DMS53 treated with DMSO at 0.1 percent for 48 hours (cell line): ENCODE measurements at regions not wholly inside any gene's neighbourhood (a gene's known extent, or its start where the extent isn't known, plus 50 kb on each side); places are given as distances from the start of the nearest gene placed in this dataset.
"Not testable (repeated sequence)": the region's sequence is repeated elsewhere in the genome, so short reads cannot be mapped to it uniquely, and the experiment has no call there.

Experiments
- DNase-seq: peaks from one replicate; lab custom pipeline; 2025; ENCODE audit not compliant: unreplicated experiment; lab: John Stamatoyannopoulos, UW

DNA sequence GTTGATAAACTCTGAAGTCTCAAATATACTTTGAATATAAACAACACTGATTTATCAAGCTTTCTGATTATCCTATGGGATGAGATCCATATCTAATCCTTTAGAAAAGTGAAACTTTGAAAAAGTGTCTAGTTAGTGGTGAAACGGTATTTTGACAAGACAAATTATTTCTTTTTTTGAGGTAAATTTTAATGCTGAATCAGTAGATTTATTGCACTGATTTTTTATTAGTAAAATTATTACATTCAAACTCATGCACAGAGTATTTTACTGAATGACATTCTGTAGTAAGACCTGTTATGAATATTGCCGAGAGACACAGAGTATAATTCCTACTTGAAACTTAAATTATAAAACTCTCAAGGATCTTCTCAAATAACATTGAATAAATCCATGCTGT, 679.1 kb upstream of the SPRY2 start:
- DNase-seq, result no peak

DNA sequence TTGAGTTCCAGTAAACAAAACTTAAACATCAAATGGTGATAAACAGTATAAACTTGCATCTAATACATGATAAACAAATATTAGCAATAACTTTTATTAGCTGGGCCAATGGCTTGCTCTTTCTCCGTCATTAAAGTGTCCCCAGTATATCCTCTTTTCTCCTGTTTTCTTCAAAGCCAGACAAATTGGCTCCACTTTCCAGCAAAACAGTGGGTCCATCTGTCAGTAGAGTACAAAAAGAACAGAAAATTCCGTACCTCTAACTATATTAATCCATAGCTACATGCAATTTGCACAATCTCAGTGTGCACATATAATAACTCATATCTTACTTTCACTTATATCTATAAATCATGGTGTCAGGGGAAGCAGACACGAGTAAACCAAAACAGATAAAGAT, 678.0 kb upstream of the SPRY2 start:
- DNase-seq, result no peak

DNA sequence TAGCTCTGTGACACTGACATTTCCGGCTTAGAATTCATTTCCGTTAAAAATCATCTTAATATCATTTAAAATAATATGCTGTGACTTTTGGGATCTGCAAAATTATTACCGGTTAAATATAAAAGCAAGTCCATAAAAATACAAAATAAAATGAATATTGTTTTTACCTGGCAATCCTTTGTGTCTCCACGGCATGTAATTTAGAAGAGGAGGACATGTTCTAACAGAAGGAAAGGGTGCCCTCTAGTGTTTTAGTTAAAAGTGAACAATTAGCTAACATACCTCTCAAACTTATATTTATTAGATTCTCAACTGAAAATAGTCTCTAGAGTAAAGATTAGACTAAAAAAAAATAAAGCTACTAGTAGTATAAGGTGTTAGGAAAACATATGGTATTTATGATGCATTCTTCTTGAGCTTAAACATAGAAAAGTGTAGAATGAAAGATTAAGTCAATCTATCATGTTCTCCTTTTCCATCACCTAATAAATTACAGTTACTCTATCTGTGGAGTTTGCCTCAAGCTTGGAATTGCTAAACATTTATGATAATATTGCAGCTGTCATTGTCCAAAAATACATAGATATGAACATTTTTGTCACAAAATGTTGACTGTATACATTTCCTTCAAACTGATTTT, 676.7 kb upstream of the SPRY2 start:
- DNase-seq, result peak; percentile 12

DNA sequence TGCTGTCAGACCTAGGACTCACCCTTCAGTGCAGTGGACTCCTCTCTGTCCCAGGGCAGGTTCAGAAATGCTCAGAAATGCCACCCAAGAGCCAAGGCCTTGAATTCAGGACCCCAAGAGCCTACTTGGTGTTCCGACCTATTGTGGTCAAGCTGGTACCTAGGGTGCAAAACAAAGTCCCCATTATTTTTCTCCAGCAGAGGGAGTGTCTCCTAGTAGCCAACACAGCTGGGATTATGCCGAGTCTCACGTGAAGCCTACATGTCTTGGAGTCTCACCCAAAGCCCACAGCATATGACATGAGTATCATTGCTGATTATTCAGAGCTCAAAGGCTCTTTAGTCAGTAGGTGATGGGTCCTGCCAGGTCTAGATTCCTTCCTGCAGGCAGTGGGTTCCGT, 671.1 kb upstream of the SPRY2 start:
- DNase-seq, result no peak

DNA sequence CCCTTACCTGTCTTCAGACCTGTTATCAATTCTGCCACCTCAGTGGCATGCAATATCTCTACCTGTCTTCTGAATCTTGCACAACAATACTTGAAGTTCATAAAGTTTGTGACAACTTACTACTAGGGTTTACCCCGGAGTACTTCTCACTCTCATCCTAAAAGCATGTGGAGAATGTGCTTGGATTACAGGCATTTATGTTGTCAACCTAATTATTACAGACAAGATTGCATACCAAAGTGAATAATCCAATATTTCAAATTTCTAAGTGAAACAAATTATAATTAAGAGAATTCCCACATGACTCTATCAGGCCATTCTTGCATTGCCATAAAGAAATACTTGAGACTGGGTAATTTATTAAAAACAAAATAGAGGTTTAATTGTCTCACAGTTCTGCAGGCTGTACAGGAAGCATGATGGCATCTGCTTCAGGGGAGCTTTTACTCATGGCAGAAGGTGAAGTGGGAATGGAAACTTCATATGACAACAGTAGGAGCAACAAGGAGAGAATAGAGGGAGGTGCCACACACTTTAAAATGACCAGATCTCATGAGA, 661.0 kb upstream of the SPRY2 start:
- no peak for DNase-seq

DNA sequence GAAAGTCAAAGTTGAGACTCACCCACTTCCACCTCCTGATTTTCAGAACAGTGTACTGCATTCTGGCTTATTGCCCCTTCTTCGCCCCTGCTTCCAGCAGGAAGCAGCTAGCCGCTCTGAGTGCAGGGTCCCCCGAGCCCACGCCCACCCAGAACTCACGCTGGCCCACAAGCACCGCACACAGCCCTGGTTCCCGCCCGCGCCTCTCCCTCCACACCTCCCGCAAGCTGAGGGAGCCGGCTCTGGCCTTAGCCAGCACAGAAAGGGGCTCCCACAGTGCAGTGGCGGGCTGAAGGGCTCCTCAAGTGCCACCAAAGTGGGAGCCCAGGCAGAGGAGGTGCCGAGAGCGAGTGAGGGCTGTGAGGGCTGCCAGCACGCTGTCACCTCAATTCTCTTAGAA, 657.7 kb upstream of the SPRY2 start:
- not testable (repeated sequence) for DNase-seq

DNA sequence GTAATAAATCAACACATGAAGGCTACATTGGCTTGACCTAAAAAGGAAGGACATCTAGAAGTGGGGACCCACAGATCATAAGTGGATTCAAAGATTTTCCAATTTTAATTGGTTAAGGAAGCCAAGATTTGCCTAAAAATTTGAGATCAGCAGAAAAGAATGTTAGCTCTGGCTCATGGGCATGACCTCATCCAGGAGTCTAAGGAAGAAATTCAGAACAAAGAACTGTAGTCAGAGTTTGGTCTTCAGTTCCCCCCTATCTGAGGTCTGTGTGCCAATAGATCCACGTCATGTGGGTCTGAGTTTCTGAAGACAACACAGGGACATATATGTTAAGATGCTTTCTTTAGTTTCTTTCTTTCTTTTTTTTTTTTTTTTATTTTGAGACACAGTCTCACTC, 648.8 kb upstream of the SPRY2 start:
- DNase-seq, result no peak

DNA sequence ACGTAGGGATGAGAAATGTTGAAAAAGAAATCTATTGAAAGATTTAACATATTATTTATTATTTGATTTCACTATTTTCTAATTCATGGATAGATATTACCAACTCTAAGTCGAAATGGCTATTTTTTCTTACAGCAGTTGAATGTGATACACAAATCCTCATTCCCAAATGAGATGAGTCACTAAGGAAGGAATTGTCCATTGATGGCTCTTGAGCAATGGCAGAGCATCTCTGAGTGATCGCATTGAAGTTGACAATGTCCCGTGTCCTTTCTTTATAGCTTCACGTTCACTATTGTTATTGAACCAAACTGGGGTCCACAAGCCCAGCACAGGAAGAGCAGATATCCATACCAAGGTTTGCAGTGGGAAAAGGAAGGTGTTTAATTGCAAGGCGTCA, 648.3 kb upstream of the SPRY2 start:
- no peak for DNase-seq

DNA sequence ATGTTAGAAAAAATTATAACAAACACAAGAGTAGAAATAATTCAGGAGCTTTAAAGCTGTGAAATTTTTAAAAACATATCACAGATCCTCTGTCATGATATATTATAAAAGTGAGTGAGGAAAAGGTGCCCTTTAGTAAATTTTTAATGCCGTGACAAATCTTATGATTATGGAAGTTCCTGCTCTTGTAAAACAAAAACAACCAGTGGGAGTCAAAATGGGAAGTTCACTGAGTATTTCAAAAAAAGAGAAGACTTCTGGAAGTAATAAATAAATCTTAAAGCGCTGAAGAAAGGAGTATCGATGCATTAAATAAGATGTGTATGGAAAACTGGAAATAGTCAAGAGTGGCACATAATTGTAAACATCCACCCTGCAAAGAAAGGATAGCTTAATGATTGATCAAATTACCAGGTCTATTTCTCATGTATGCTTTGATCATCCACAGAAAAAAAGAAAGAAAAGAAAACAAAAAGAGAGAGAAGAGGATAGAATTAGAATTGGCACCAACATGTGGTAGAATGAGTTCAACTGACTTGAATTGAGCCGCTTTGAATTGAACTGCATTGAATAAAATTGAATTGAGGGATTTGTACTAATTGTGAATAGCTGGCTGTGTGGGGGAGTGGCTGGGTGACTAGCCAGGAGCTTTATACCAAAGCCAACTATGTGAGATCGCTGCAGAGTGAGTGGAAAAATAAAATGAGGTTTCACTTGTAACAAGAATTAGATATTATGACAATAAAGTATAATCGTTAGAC, 647.6 kb upstream of the SPRY2 start:
- DNase-seq, result no peak

DNA sequence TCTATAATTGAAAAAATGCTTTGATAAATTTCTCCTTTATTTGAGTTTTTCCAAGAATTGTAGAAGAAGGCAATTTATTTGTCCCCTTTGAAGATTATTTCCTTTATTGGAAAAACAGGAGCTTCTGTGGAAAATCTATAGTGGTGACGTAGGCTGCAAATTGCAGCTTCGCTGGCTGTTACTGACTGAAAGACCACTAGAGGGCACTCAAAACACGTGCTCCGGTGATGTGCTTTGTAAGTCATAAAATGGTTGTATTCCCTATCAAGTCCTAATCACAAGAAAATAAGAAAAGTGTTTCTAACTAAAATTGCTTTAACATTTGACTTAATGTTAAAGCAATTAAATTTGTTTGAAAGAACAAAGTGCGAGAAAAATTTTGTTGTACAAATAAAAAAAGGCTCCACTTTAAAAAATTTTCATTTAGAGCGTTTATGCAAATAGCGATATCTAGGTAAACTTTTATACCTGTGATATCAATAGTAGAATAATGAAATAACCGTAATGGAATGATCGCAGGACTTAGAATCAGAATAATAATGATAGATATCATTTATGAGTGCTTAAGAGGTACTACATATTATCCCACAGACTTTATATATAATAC, 638.2 kb upstream of the SPRY2 start:
- peak; percentile 5 for DNase-seq

DNA sequence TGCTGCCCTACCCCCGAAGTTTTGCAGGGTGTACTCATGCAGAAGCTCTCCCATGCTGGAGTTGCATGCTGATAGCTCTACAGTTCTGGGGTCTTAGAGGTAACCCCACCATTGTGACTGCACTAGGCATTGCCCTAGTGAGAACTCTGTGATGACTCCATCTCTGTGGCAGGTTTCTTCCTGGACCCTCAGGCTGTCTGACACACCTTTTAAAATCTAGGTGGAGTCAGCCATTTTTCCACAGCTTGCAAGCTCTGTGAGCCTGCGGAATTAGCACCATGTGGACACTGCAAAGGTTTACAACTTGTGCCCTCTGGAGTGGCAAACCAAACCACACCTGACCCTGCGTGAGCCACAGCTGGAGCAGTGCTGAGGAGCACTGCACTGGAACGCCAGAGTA, 636.2 kb upstream of the SPRY2 start:
- no peak for DNase-seq

DNA sequence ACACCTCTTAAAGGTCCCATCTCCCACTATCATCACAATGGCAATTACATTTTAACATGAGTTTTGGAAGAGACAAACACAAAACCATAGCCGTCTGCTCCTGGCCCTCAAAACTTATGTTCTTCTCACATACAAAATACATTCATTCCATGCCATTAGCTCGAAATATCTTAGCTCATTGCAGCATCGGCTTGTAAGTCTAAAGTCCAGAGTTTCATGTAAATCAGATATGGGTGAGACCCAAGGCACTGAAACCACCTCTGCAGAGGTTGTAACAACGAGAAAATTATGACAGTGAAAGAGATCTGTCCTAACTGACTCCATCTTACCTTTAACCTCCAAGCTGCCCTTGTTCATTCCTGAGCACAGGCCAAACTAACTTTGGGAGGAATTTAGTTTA, 635.0 kb upstream of the SPRY2 start:
- DNase-seq, result no peak

DNA sequence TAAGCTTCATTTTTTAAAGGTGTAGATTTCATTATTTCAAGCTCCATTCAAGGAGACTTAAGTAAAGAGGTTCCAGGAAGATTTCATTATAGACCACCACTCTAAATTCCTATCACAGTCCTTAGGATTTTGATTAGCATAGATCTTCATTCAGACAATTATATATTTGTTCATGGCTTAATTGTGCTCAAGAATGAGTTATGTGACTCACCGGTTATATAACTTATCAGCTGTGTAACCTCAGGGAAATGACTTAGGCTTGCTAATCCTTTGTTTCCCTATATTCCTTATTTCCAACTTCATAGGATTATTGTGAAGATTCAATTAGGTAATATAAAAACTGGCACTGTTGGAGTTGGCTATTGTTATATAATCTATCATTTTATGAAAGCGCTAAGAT, 632.8 kb upstream of the SPRY2 start:
- no peak for DNase-seq

DNA sequence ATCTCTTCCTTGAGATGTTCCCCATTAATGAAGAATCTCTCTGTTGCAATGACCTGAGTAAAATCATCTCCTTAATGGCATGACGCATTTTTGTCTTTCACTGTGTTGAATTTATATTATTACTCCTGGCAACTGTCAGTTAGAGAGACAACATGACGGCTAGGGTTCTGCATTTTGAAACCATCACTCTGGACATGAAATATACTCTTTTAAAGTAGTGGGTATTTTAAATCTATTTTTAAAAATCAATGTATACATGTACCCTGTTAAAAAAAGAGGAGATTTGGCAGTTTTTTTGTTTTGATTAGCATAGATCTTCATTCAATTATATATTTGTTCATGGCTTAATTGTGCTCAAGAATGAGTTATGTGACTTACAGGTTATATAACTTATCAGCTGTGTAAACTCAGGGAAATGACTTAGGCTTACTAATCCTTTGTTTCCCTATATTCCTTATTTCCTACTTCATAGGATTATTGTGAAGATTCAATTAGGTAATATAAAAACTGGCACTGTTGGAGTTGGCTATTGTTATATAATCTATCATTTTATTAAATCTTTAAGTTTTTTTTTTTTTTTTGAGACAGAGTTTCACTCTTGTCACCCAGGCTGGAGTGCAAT, 632.0 kb upstream of the SPRY2 start:
- DNase-seq, result no peak

DNA sequence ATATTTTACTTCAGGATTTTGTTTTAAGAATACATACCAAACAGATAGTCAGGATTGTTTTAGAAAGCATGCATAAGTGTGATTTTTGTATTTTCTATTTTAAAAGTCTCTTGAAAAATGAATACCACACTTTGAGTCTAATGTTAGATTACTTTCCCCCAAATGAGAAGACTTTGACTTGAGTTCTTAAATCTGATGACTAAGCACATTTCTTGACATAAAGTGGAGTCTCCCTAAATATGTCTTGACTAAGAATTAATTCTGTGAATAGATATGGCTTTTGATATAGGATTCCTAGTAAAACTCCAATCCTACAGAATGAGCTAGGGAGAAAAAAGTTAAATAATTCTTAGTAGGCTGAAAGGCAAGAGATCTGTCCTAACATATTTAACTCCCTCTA, 624.2 kb upstream of the SPRY2 start:
- DNase-seq, result no peak

DNA sequence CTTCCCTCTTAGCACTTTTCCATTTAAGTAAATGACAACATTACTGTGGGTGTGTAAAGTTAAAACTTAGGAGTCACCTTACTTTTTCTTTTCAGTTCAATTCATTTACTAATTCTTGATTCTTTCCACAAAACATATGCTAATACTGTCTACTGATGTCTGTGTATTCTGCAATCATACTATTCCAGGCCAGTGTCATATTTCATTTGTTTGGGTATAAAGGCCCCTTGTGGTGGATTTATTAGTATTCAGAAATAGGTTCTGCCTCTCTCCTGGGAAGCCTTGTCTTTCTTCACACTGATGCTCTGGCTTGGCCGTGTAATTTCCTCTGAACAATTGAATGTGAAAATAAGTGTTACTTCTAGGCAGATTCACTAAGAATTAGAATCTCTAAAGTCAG, 621.9 kb upstream of the SPRY2 start:
- DNase-seq, result no peak

DNA sequence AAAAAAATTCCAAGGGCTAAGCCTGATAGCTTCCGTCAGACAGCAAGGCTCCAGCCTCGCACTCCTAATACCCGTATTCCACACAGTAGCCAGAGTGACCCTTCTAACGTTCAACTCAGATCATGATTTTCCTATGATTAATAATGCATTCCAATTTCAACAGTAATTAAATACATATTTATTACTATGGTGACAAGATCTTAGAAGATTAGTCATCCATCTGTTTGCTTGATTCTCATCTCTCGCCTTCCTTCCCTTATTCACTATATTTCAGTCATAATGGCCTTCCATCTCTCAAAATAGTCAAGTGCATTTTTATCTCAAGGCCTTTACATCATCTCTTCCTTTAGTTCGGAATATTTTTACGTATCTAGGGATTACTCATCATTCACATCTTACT, 621.2 kb upstream of the SPRY2 start:
- DNase-seq, result no peak

DNA sequence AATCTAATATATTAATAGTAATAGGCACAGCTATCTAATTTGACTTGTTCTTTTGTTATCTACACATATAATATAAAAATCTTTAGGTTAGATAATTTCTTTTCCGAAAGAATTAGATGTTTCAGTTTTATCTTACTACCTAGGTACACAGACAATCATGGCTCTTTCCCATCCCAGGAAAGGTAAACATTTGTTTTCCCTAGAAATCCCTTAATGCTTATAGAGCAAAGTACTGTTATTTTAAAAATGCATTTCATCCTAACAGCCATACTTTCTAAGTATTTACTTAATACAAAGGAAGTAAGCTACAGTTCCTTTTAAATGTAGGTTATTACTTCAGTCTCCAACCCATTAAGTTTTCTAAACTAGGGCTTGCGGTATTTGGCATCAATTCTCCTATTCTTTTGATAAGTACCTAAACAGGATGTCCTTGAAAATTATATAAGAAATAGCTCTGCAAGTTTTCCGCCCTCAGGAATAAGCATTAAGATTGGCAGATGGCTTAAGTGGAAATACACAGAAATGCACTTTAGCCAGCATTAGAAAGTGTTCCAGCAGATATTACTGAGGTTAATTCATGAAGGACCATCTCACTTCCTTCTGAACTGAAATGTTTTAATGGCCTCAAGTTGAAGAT, 616.2 kb upstream of the SPRY2 start:
- DNase-seq, result no peak

DNA sequence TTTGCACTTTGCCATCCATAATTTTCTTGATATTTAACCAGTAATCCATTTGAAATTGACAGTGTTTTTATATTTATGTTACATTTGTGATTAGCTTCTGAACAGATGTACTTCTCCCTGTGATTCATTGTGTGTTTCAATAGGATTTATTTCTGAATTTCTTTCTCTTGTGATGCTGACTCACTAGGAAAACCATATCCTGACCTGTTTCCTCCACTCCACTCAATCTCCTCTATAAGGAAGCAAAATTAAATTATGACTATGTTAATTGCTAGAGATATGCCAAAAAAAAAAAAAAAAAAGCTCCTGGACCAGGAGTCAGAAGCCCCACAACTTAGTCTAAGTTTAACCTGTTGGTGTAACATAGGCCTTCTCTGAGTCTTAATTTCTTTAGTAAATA, 614.6 kb upstream of the SPRY2 start:
- DNase-seq, result no peak

DNA sequence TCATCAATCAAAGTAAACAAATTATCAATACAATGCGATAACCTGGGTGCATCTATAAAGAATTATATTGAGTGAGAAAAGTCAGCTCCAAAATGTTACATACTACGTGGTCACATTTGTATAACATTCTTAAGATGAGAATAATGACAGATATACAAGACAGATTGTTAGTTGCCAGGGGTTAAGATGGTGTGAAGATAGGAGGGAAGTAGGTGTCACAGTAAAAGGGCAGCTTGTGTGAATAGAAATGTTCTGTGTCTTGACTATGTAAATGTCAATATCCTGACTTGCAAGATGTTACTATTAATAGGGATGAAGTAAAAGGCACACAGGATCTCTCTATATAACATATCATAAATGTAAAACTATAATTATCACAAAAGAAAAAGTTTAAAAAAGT, 611.2 kb upstream of the SPRY2 start:
- DNase-seq, result no peak

DNA sequence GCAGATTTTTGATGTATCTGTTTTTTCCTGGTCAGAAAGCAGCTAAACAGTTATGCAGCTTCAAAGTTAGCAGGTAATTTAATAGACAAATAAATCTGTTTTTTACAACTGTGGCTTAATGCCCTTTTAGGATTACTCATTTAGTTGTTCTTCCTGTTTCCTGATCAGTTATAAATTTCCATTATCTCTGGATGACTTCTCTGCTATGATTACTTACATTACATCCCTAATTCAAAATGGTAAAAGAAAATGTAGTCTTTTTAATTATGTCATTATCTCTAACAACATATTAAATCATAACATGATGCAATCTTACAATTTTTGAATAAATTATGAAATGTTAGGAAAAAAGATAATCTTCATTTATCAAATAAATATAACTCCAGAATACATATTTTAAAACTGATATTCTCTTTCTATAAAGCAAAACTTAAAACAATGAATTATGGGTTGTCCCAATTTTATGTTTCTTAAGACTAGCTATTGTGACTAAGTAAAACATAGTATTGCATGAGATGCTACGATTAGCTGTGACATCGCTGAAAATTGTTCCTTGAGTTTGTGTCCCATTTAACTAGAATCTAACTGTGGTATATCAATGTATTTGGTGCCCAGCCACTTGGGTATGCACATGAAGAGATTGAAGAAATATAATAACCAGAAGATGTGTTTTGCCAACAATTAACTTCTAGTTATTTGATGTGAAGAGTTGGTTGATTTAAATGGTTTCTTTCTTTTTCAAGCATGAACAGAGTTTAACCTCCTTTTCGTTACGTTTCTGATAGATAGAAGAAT, 605.3 kb upstream of the SPRY2 start:
- no peak for DNase-seq
